ENCODE measurements at regions not wholly inside any gene's neighbourhood (a gene's known extent, or its start where the extent isn't known, plus 50 kb on each side); places are given as distances from the start of the nearest gene placed in this dataset.

DNA sequence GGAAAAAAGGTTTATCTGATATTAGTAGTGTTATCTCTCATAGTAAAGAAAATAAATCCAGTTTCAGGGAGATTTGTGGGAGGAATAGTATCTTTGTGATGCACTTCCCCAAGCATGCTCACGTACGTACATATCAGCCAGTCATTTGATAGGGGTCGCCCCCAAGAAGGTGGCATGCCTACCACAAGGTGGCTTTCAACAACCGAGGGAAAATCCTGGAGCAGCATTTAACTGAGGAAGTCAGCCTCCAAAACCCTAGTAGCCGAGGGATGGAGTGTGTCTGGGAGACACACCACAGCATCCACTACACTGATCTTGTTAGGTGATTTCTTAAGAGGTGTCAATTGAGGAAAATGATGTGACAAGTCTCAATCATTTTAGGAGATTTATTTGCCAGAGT lies 623.9 kb downstream of the NYAP2 start:
- Histone ChIP-seq H2BK12ac (ENCODE audit: low read length in 2 of 2) (no peak overlapping the region), H3K18ac (ENCODE audit: low read depth in 1 of 2, low read length in 2 of 2) (no peak overlapping the region), H3K27ac (ENCODE audit: low read length, poor library complexity, severe bottlenecking) (no peak overlapping the region), H2AK5ac (ENCODE audit: low read length, severe bottlenecking) (no peak overlapping the region), H2BK15ac (ENCODE audit: low read depth, poor library complexity, severe bottlenecking) (no peak overlapping the region), H2BK5ac (ENCODE audit: low read depth, low read length, poor library complexity, severe bottlenecking) (no peak overlapping the region), H3K9me3 (ENCODE audit: control insufficient read depth, low read length) (peaks cover 3% of the 10 kb centered on the region), H3K4me1 (ENCODE audit: control insufficient read depth, insufficient read depth, low read depth, low read length) (no peaks in the 10 kb centered on the region), H3K23ac (ENCODE audit: low read length in 2 of 2) (no peak overlapping the region), H3K79me1 (replicated peaks; ENCODE audit: low read length, poor library complexity, severe bottlenecking) (no peaks in the 10 kb centered on the region), H2AFZ (ENCODE audit: low read depth, low read length) (no peak overlapping the region), H3K9ac (ENCODE audit: low read length) (no peak overlapping the region), H2BK120ac (ENCODE audit: low read depth, low read length) (no peak overlapping the region), H4K8ac (ENCODE audit: low read length) (no peak overlapping the region), H3K4me2 (ENCODE audit: low read length, poor library complexity, severe bottlenecking) (no peak overlapping the region), H3K4ac (ENCODE audit: low read depth in 1 of 2, low read length in 2 of 2) (no peak overlapping the region), H4K91ac (ENCODE audit: low read length) (no peak overlapping the region), H3K36me3 (ENCODE audit: control insufficient read depth in 1 of 2, insufficient read depth in 2 of 2, low read depth in 1 of 2, low read length in 2 of 2) (no peaks in the 10 kb centered on the region), H3K4me3 (ENCODE audit: insufficient read depth in 1 of 2, low read depth in 1 of 2, low read length in 2 of 2) (no peak overlapping the region), H3K14ac (ENCODE audit: low read length in 2 of 2) (no peak overlapping the region), H3K27me3 (ENCODE audit: control insufficient read depth in 1 of 2, insufficient read depth in 1 of 2, low read length in 2 of 2) (no peaks in the 10 kb centered on the region)
- WGBS = 59% methylated on average over 5 of the region's 5 CpGs
- no peak for DNase-seq

DNA sequence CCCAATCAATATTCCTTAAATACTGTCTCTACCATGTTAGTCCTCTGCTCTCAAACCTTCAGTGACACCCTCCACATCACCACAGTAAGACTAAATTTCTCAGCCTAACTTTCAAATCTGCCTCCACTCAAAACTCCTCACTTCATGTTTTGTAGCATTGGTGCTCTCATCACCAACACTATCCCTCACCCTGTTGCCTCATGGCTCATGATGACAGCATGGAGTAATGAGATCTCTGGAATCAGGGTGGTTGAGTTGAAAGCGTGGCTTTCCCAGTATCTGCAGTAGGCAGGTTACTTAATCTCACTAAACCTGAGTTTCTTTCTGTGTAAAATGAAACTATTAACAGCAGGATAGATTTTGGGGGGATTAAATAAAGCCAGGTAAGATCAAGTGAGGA lies 621.4 kb downstream of the NYAP2 start:
- Histone ChIP-seq H3K4me3 (ENCODE audit: insufficient read depth in 1 of 2, low read depth in 1 of 2, low read length in 2 of 2) (no peak overlapping the region), H3K36me3 (ENCODE audit: control insufficient read depth in 1 of 2, insufficient read depth in 2 of 2, low read depth in 1 of 2, low read length in 2 of 2) (no peaks in the 10 kb centered on the region), H2AK5ac (ENCODE audit: low read length, severe bottlenecking) (no peak overlapping the region), H4K8ac (ENCODE audit: low read length) (no peak overlapping the region), H2AFZ (ENCODE audit: low read depth, low read length) (no peak overlapping the region), H3K27me3 (ENCODE audit: control insufficient read depth in 1 of 2, insufficient read depth in 1 of 2, low read length in 2 of 2) (no peaks in the 10 kb centered on the region), H3K9ac (ENCODE audit: low read length) (no peak overlapping the region), H3K4me2 (ENCODE audit: low read length, poor library complexity, severe bottlenecking) (no peak overlapping the region), H3K27ac (ENCODE audit: low read length, poor library complexity, severe bottlenecking) (no peak overlapping the region), H3K4ac (ENCODE audit: low read depth in 1 of 2, low read length in 2 of 2) (no peak overlapping the region), H4K91ac (ENCODE audit: low read length) (no peak overlapping the region), H3K4me1 (ENCODE audit: control insufficient read depth, insufficient read depth, low read depth, low read length) (no peaks in the 10 kb centered on the region), H2BK12ac (ENCODE audit: low read length in 2 of 2) (no peak overlapping the region), H2BK120ac (ENCODE audit: low read depth, low read length) (no peak overlapping the region), H3K9me3 (ENCODE audit: control insufficient read depth, low read length) (peaks cover 6% of the 10 kb centered on the region), H2BK15ac (ENCODE audit: low read depth, poor library complexity, severe bottlenecking) (no peak overlapping the region), H2BK5ac (ENCODE audit: low read depth, low read length, poor library complexity, severe bottlenecking) (no peak overlapping the region), H3K14ac (ENCODE audit: low read length in 2 of 2) (no peak overlapping the region), H3K79me1 (replicated peaks; ENCODE audit: low read length, poor library complexity, severe bottlenecking) (no peaks in the 10 kb centered on the region), H3K18ac (ENCODE audit: low read depth in 1 of 2, low read length in 2 of 2) (no peak overlapping the region), H3K23ac (ENCODE audit: low read length in 2 of 2) (no peak overlapping the region)
- DNase-seq = no peak
- 100% methylated on average over 1 of the region's 1 CpG for WGBS

DNA sequence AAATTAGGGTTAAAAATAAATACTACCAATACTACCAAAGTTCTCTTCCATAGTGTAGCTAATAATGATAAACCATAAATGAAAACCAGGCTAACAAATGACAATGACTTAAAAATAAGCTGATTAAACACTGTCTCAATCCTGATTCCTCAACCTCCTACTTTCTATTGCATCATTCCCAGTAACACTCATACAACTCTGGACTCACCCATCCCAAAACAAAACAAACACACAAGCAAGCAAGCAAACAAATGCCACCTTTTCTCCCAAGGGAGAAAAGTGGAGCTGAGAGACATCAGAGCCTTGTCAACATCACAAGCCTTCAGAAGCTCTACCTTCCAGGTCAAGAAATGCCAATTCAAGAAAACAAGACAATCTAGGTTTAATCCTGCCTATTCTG lies 620.7 kb downstream of the NYAP2 start:
- Histone ChIP-seq H3K14ac (ENCODE audit: low read length in 2 of 2) (no peak overlapping the region), H2AK5ac (ENCODE audit: low read length, severe bottlenecking) (no peak overlapping the region), H3K4me1 (ENCODE audit: control insufficient read depth, insufficient read depth, low read depth, low read length) (no peaks in the 10 kb centered on the region), H3K4me3 (ENCODE audit: insufficient read depth in 1 of 2, low read depth in 1 of 2, low read length in 2 of 2) (no peak overlapping the region), H3K36me3 (ENCODE audit: control insufficient read depth in 1 of 2, insufficient read depth in 2 of 2, low read depth in 1 of 2, low read length in 2 of 2) (no peaks in the 10 kb centered on the region), H3K27me3 (ENCODE audit: control insufficient read depth in 1 of 2, insufficient read depth in 1 of 2, low read length in 2 of 2) (no peaks in the 10 kb centered on the region), H3K27ac (ENCODE audit: low read length, poor library complexity, severe bottlenecking) (no peak overlapping the region), H4K91ac (ENCODE audit: low read length) (no peak overlapping the region), H3K4ac (ENCODE audit: low read depth in 1 of 2, low read length in 2 of 2) (no peak overlapping the region), H3K9me3 (ENCODE audit: control insufficient read depth, low read length) (peaks cover 6% of the 10 kb centered on the region), H2BK5ac (ENCODE audit: low read depth, low read length, poor library complexity, severe bottlenecking) (no peak overlapping the region), H2AFZ (ENCODE audit: low read depth, low read length) (no peak overlapping the region), H3K9ac (ENCODE audit: low read length) (no peak overlapping the region), H3K79me1 (replicated peaks; ENCODE audit: low read length, poor library complexity, severe bottlenecking) (no peaks in the 10 kb centered on the region), H2BK120ac (ENCODE audit: low read depth, low read length) (no peak overlapping the region), H3K23ac (ENCODE audit: low read length in 2 of 2) (no peak overlapping the region), H3K4me2 (ENCODE audit: low read length, poor library complexity, severe bottlenecking) (no peak overlapping the region), H3K18ac (ENCODE audit: low read depth in 1 of 2, low read length in 2 of 2) (no peak overlapping the region), H4K8ac (ENCODE audit: low read length) (no peak overlapping the region), H2BK15ac (ENCODE audit: low read depth, poor library complexity, severe bottlenecking) (no peak overlapping the region), H2BK12ac (ENCODE audit: low read length in 2 of 2) (no peak overlapping the region)
- DNase-seq = no peak

DNA sequence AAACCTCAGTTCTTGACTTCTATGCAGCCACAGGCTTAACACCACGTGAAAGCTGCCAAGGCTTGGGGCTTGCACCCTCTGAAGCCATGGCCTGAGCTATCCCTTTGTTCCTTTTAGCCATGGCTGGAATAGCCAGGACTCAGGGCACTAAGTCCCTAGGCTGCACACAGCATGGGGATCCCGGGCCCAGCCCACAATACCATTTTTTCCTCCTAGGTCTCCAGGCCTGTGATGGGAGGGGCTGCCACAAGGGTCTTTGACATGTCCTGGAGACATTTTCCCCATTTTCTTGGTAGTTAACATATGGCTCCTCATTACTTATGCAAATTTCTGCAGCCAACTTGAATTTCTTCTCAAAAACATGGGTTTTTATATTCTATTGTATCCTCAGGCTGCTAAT lies 619.1 kb downstream of the NYAP2 start:
- H3K18ac ChIP-seq (ENCODE audit: low read depth in 1 of 2, low read length in 2 of 2) = no peak overlapping the region
- DNase-seq = no peak
- no peaks in the 10 kb centered on the region for H3K27me3 ChIP-seq (ENCODE audit: control insufficient read depth in 1 of 2, insufficient read depth in 1 of 2, low read length in 2 of 2)
- H4K8ac ChIP-seq (ENCODE audit: low read length) = no peak overlapping the region
- H4K91ac ChIP-seq (ENCODE audit: low read length) = no peak overlapping the region
- H3K27ac ChIP-seq (ENCODE audit: low read length, poor library complexity, severe bottlenecking) = no peak overlapping the region
- H2AK5ac ChIP-seq (ENCODE audit: low read length, severe bottlenecking) = no peak overlapping the region
- no peaks in the 10 kb centered on the region for H3K79me1 ChIP-seq (replicated peaks; ENCODE audit: low read length, poor library complexity, severe bottlenecking)
- H3K4me2 ChIP-seq (ENCODE audit: low read length, poor library complexity, severe bottlenecking) = no peak overlapping the region
- H3K4me1 ChIP-seq (ENCODE audit: control insufficient read depth, insufficient read depth, low read depth, low read length) = no peaks in the 10 kb centered on the region
- H3K4ac ChIP-seq (ENCODE audit: low read depth in 1 of 2, low read length in 2 of 2) = no peak overlapping the region
- no peak overlapping the region for H3K4me3 ChIP-seq (ENCODE audit: insufficient read depth in 1 of 2, low read depth in 1 of 2, low read length in 2 of 2)
- H2AFZ ChIP-seq (ENCODE audit: low read depth, low read length) = no peak overlapping the region
- H3K9ac ChIP-seq (ENCODE audit: low read length) = no peak overlapping the region
- 64% methylated on average over 2 of the region's 2 CpGs for WGBS
- H3K14ac ChIP-seq (ENCODE audit: low read length in 2 of 2) = no peak overlapping the region
- no peak overlapping the region for H2BK15ac ChIP-seq (ENCODE audit: low read depth, poor library complexity, severe bottlenecking)
- no peaks in the 10 kb centered on the region for H3K36me3 ChIP-seq (ENCODE audit: control insufficient read depth in 1 of 2, insufficient read depth in 2 of 2, low read depth in 1 of 2, low read length in 2 of 2)
- H3K23ac ChIP-seq (ENCODE audit: low read length in 2 of 2) = no peak overlapping the region
- H3K9me3 ChIP-seq (ENCODE audit: control insufficient read depth, low read length) = peaks cover 6% of the 10 kb centered on the region
- H2BK12ac ChIP-seq (ENCODE audit: low read length in 2 of 2) = no peak overlapping the region
- no peak overlapping the region for H2BK120ac ChIP-seq (ENCODE audit: low read depth, low read length)
- H2BK5ac ChIP-seq (ENCODE audit: low read depth, low read length, poor library complexity, severe bottlenecking) = no peak overlapping the region

Measured in mesenchymal stem cell (in vitro differentiated cells and primary cell).